ENCODE measurements at regions not wholly inside any gene's neighbourhood (a gene's known extent, or its start where the extent isn't known, plus 50 kb on each side); places are given as distances from the start of the nearest gene placed in this dataset.

DNA sequence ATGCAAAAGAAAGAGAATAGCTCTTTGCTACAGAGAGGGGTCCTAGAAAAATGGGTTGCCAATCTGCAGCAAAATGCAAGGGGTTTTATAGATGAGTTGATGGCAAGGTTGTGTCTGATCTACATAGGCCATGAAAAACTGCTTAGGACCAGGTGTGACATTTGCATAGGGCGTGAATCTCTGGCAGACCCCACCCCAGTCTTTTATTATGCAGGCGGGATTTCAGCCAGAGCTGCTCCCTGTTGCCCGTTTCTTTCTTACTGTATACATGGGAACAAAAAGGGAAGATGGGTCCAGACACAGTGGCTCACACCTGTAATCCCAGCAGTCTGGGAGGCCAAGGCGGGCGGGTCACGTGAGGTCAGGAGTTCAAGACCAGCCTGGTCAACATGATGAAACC lies 286.4 kb upstream of the LRRTM4 start:
- TF ChIP-seq POLR2A (IDR thresholded peaks at IDR 0.05; ENCODE audit: low read length) (no peak), GATA1 (IDR thresholded peaks at IDR 0.05; ENCODE audit: low read depth, low read length) (no peak)
